NCI-H1436 (cell line): ENCODE measurements at regions not wholly inside any gene's neighbourhood (a gene's known extent, or its start where the extent isn't known, plus 50 kb on each side); places are given as distances from the start of the nearest gene placed in this dataset.
A peak's percentile ranks its signal among the peaks of the same experiment; 100 is the strongest.
"Not testable (repeated sequence)": the region's sequence is repeated elsewhere in the genome, so short reads cannot be mapped to it uniquely, and the experiment has no call there.

Experiments used
- DNase-seq: peaks from one replicate; lab custom pipeline; 2025; lab: John Stamatoyannopoulos, UW

DNA sequence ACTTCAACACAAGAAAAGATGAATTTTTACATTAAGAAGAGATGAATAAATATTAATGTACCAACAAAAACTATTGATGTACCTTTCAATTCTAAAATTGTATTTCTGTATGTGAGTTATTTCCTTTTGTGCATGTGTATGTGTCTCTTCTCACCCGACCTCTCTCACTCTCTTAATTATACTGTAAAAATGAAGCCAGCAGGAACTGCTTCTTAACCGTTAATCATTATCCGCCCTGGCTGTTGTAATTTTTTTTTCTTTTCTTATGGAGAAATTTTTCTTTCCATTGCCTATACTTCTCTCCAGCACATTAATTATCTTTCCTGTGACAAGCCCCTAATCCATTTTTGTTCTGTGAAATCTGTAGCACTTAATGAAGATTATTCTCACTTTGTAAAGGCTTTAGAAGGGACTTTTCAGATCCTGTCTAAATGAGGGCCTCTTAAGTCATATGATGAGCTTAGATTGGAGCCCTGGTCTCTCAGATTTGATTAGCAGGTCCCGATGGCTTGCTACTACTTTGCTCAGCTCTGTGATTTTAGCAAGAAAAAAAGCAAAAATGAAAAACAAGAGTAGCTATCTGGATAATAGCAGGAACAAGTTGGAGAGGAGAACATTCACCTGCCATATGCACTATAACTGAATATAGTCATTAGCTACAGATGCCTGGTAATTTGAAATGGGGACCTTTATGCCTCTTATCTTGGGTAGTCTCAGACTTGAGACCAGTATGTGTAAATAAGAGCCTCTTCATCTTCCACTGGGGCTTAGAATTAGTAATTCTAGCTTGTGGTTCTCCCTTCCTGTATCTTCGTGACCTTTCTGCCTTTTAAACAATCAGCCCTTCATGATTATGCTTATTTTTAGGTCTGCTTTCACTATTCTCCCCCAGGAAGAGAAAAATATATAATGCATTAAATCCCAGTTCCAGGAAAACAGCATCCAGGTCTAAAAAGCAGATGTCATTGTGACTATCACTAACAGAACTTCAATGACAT is 80.0 kb upstream of the COL1A2 start:
- DNase-seq: peak; percentile 66

GRCh38 chr7:94321138-94321537 is 73.6 kb upstream of the COL1A2 start:
- DNase-seq: not testable (repeated sequence)

- no peak for DNase-seq
These were observed 70.9 kb upstream of the COL1A2 start for GRCh38 chr7:94323844-94324243.

DNA sequence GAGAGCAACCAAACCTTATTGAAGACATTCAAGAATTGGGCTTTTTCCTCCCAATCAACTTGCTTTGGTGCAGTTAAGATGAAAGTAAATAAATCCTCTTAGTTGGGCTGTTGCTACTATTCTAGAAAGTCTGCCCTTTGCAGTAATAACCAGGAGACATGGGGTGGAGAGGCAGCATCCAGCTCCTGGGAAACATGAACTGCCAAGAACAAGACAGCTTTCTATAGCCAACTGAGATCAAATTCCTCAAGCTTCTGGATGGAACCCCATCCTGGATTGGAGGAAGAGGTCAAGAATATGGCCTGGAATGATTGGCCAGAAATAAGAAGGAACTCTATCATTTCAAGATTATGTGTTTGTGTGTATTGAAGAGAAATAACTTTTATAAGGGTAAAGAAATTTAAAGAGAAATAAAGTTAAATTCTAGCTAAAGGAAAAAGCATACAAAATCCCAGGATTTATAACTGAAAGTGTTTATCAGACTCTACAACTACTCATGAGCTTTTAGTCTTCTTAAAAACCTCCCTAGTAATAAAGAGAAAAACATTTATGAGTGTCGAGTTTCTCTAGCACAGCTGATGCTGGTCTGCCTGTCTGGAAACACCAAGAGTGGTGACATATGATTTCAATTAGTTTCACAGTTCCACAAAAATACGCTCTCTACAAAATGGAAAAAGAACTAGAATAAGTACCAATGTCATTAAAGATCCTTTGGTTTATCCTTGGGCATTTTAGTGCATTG is 70.1 kb upstream of the COL1A2 start:
- no peak for DNase-seq

GRCh38 chr7:94325122-94325475 is 69.6 kb upstream of the COL1A2 start:
- DNase-seq: no peak

DNA sequence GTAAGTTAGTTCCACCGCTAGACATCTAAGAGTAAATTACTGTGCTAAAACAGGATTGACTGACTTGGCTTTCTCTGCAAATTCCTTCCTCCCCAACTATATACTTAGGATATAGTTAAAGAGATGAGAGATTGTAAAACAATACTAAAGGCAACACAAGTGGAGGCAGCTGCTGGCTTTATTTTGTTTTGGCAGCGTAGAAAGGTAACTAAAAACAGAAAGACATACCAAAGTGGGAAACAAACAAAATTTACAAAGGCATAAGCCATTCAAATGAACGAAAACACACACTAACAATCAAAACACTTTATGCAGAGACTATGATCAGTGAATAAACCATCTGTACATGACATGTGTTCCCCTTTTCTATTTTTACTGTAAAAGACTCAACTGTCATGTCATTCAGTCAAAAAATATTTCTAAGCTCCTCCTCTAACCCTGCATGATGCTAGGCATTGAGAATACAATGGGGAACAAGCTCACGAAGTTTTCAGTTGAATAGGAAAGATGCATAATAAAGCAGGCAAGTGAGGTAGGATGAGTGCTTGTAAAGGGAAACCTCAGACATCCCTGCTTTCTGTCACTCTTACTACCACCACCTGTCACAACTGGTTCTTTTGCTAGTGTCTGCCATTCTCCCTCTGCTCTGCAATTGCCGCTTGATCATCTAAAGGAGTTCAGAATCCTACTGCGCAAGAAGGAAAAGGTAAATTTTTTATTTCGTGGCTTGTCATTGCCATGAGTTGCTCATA is 64.2 kb upstream of the COL1A2 start:
- no peak for DNase-seq

- DNase-seq: no peak
These were observed 62.1 kb upstream of the COL1A2 start for GRCh38 chr7:94332571-94332970.

- no peak for DNase-seq
These were observed 60.9 kb upstream of the COL1A2 start for GRCh38 chr7:94333810-94334209.

DNA sequence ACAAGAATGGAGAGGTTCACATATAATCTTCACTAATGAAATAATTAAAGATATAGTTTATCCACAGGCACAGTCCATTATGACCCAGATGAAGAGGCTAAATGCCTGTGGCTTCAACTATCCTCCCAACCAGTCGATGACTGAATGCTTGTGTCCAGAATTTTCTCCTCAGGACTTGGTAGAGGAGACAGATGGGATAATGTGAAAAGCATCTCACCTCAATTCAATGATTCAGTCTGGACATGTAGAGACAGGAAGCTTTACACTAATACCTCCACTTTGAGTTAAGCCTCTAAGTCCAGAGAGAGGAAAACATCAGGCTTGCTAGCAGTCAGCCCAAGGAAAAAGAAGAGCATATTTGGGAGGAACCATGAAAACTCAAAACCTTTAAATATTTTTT is 59.1 kb upstream of the COL1A2 start:
- no peak for DNase-seq

GRCh38 chr7:94336009-94336408 is 58.7 kb upstream of the COL1A2 start:
- DNase-seq: no peak

GRCh38 chr7:94338921-94339371 is 55.7 kb upstream of the COL1A2 start:
- DNase-seq: no peak

DNA sequence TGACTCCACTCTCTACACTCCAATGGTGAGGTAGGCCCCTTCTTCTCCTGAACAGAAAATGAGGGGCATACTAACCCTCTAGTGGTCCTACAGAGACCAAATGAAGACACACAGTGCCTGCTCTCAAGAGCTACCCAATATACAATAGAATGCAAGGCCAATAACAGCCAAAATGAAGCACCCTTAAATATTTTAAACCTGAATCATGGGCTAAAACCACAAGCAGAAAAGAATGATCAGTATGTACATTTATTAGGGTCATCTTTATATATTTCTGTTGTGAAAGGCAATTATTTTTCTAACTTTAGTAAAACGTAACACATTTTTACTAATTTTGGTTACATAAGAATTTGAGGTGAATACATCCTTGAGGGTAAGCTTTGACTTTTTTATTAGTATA is 49.9 kb upstream of the COL1A2 start:
- DNase-seq: no peak
